AG09309 (cell line): ENCODE measurements at regions not wholly inside any gene's neighbourhood (a gene's known extent, or its start where the extent isn't known, plus 50 kb on each side); places are given as distances from the start of the nearest gene placed in this dataset.

Source experiments
- DNase-seq: peaks from one replicate; pipeline ENCODE4 v3.0.0-alpha.2; 2010; ENCODE audit warnings: low read depth
- H3K4me3 ChIP-seq: 2 replicates; pipeline ENCODE4 v1.5.1; 2011; ENCODE audit warnings: mild to moderate bottlenecking, low read depth, low read length, moderate library complexity; ENCODE audit not compliant: control insufficient read depth
- TF ChIP-seq, protein P1 (sequence below): IDR thresholded peaks from 2 replicates; pipeline ENCODE4 v1.5.1; 2011; ENCODE audit warnings: mild to moderate bottlenecking, low read depth, low read length, inconsistent platforms; ENCODE audit not compliant: insufficient read depth, control insufficient read depth; ENCODE audit errors: missing control alignments

DNA sequence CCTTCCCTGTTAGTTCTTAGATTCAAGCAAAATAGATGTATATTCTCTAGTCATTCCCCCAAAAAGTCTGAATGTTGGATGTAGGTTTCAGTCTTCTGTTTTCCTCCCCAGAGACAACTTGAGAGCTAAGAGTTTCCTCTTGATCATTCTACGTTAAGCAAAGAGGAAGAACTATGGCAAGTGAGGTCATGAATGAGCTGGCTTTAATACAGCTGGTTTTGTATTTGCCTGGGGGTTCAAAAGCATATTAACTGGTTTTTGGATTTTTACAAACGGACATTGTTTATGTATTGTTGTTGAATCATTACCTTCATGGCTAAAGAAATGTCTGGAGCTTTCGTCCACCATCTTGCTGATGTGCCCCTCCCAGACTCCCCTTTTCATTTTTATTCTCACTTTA lies 916.7 kb upstream of the POU3F4 start:
- H3K4me3 ChIP-seq = no peak overlapping the region
- DNase-seq = no peak
- TF ChIP-seq, protein P1, sequence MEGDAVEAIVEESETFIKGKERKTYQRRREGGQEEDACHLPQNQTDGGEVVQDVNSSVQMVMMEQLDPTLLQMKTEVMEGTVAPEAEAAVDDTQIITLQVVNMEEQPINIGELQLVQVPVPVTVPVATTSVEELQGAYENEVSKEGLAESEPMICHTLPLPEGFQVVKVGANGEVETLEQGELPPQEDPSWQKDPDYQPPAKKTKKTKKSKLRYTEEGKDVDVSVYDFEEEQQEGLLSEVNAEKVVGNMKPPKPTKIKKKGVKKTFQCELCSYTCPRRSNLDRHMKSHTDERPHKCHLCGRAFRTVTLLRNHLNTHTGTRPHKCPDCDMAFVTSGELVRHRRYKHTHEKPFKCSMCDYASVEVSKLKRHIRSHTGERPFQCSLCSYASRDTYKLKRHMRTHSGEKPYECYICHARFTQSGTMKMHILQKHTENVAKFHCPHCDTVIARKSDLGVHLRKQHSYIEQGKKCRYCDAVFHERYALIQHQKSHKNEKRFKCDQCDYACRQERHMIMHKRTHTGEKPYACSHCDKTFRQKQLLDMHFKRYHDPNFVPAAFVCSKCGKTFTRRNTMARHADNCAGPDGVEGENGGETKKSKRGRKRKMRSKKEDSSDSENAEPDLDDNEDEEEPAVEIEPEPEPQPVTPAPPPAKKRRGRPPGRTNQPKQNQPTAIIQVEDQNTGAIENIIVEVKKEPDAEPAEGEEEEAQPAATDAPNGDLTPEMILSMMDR = no peak

DNA sequence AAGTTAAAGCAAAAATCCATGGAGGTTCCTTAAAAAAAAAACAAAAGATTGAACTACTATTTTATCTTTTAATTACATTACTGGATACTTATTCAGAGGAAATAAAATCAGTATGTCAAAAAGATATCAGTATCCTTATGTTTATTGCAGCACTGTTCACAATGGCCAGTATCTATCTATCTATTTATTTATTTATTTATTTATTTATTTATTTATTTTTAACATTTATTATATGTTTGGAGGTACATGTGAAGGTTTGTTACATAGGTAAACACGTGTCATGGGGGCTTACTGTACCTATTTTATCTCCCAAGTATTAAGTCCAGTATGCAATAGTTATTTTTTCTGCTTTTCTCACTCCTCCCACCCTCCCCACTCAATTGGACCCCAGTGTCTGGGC lies 881.1 kb upstream of the POU3F4 start:
- TF ChIP-seq, protein P1 = no peak
- no peak for DNase-seq
- no peak overlapping the region for H3K4me3 ChIP-seq

DNA sequence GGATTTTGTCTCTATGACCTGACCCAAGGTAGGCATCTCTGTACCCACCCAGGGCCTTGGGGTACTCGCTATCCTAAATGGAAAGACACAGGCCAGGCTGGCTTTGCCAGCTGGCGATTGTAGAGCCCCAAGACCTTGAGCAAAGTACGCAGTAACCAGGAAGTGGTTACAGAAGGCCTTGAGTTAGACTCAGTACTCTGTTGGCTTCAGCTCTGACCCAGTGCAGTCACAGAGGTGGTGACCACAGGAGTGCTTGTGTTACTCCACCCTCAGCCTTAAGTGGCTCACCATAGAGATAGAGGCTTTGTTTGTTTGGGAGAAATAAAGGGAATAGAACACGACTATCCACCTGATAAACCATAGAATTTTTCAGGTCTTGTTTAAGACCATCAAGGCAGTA lies 880.5 kb upstream of the POU3F4 start:
- DNase-seq = no peak
- H3K4me3 ChIP-seq = no peak overlapping the region
- TF ChIP-seq, protein P1 = no peak

- no peak overlapping the region for H3K4me3 ChIP-seq
- TF ChIP-seq, protein P1 = no peak
- DNase-seq = no peak
Observed at GRCh38 chrX:82648062-82648461, 860.0 kb upstream of the POU3F4 start.

DNA sequence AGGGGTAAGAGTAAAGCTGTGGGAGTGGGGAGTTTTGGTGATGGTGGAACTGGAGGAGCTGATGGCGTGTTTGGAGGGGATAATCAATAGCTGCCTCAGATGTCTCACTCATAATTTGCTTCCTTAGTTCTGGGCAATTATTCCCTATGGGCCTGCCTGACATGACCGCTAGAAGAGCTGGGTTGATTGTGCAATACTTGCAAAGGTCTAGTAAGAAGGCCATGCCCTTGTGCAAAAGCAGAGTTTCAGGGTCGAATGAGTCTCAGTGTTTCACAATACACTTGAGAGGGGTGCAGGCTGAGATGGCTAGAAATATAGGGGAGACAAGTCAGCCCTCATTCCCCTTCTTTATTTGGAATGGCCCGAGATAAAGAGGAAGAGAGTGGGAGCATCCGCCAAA lies 858.4 kb upstream of the POU3F4 start:
- DNase-seq = no peak
- TF ChIP-seq, protein P1 = no peak

GRCh38 chrX:82658492-82658891 lies 849.6 kb upstream of the POU3F4 start:
- TF ChIP-seq, protein P1 = no peak
- H3K4me3 ChIP-seq = no peak overlapping the region
- DNase-seq = no peak

More for the DNA sequence above, 858.4 kb upstream of the POU3F4 start:
- H3K4me3 ChIP-seq = no peak overlapping the region

GRCh38 chrX:82666355-82666754 lies 841.7 kb upstream of the POU3F4 start:
- TF ChIP-seq, protein P1 = no peak
- H3K4me3 ChIP-seq = no peak overlapping the region
- DNase-seq = no peak
